Keratinocyte (primary cell): ENCODE measurements at regions not wholly inside any gene's neighbourhood (a gene's known extent, or its start where the extent isn't known, plus 50 kb on each side); places are given as distances from the start of the nearest gene placed in this dataset.

Experiments
- DNase-seq: peaks from one replicate; pipeline ENCODE4 v3.0.0-alpha.2; 2011; ENCODE audit warnings: low read depth, missing footprints, low spot score
- FAIRE-seq: peaks from 2 replicates; lab custom pipeline; 2011; peaks lifted over from hg19 to GRCh38; lab: Jason Lieb, UNC
- H2AFZ ChIP-seq: 2 replicates; pipeline ENCODE4 v1.6.0; 2012; ENCODE audit warnings: low read length, control low read depth, inconsistent platforms; ENCODE audit not compliant: control insufficient read depth
- H3K27ac ChIP-seq: 2 replicates; pipeline ENCODE4 v1.5.1; 2011; ENCODE audit warnings: low read length; ENCODE audit not compliant: control insufficient read depth, insufficient read depth
- H3K27me3 ChIP-seq: 3 replicates; pipeline ENCODE4 v1.6.0; 2011; ENCODE audit warnings: low read length; ENCODE audit not compliant: control insufficient read depth, insufficient read depth; ENCODE audit errors: extremely low read depth
- H3K36me3 ChIP-seq, 2 experiments: 2 replicates in 1 of 2; 3 replicates in 1 of 2; pipeline ENCODE4 v1.5.1; 2011; ENCODE audit warnings: low read length in 2 of 2, mild to moderate bottlenecking in 1 of 2; ENCODE audit not compliant: control insufficient read depth in 2 of 2, insufficient read depth in 2 of 2; ENCODE audit errors: extremely low read depth in 1 of 2
- H3K4me1 ChIP-seq: 3 replicates; pipeline ENCODE4 v1.5.1; 2011; ENCODE audit warnings: low read length; ENCODE audit not compliant: control insufficient read depth, insufficient read depth; ENCODE audit errors: extremely low read depth
- H3K4me2 ChIP-seq: 3 replicates; pipeline ENCODE4 v1.6.0; 2011; ENCODE audit warnings: low read depth, low read length; ENCODE audit not compliant: control insufficient read depth, insufficient read depth; ENCODE audit errors: extremely low read depth
- H3K4me3 ChIP-seq, 3 experiments: fragments of 200-600 bp in 1 of 3; sonication (generic) in 1 of 3; 2 replicates in 2 of 3; 3 replicates in 1 of 3; pipeline ENCODE4 v1.5.1; 2011 to 2016; ENCODE audit warnings: low read length in 3 of 3, mild to moderate bottlenecking in 3 of 3, control low read depth in 2 of 3, inconsistent platforms in 1 of 3, low read depth in 1 of 3, mixed read lengths in 1 of 3, mixed run types in 1 of 3, moderate library complexity in 1 of 3; ENCODE audit not compliant: control insufficient read depth in 2 of 3, insufficient read depth in 2 of 3; ENCODE audit errors: extremely low read depth in 1 of 3
- H3K79me2 ChIP-seq: 2 replicates; pipeline ENCODE4 v1.6.0; 2012; ENCODE audit warnings: low read length; ENCODE audit not compliant: control insufficient read depth, insufficient read depth
- H3K9ac ChIP-seq: 3 replicates; pipeline ENCODE4 v1.6.0; 2011; ENCODE audit warnings: low read length; ENCODE audit not compliant: control insufficient read depth, insufficient read depth; ENCODE audit errors: extremely low read depth
- H3K9me1 ChIP-seq: 3 replicates; pipeline ENCODE4 v1.6.0; 2011; ENCODE audit warnings: low read length; ENCODE audit not compliant: control insufficient read depth, insufficient read depth; ENCODE audit errors: extremely low read depth
- H3K9me3 ChIP-seq: 2 replicates; pipeline ENCODE4 v1.5.1; 2012; ENCODE audit warnings: low read depth, low read length; ENCODE audit not compliant: control insufficient read depth
- H4K20me1 ChIP-seq: 3 replicates; pipeline ENCODE4 v1.6.0; 2011; ENCODE audit warnings: low read length; ENCODE audit not compliant: control insufficient read depth, insufficient read depth; ENCODE audit errors: extremely low read depth
- CTCF ChIP-seq, 3 experiments: IDR thresholded peaks in 1 of 3; conservative IDR thresholded peaks in 1 of 3; optimal IDR thresholded peaks in 1 of 3; 2 replicates in 2 of 3; 3 replicates in 1 of 3; pipeline versions ENCODE3 to v1.5.1; 2011; ENCODE audit warnings: low read length in 3 of 3, mild to moderate bottlenecking in 3 of 3, moderate library complexity in 2 of 3, control low read depth in 1 of 3, inconsistent platforms in 1 of 3; ENCODE audit not compliant: insufficient read depth in 2 of 3; ENCODE audit errors: extremely low read depth in 1 of 3
- EZH2 ChIP-seq: IDR thresholded peaks from one replicate; pipeline ENCODE4 v1.6.1; 2012; ENCODE audit warnings: inconsistent platforms, mild to moderate bottlenecking, low read length, moderate library complexity
- dilution Hi-C: fragments of 300-500 bp; cut with MboI; formaldehyde crosslinking; loops from one replicate; pipeline ENCODE4 v1.7.0; 2020; ENCODE audit warnings: low sequenced_read_pairs; ENCODE audit not compliant: extremely low pct_ligation_motif_present

- dilution Hi-C loops: no loop called here
- DNase-seq (no peak), FAIRE-seq (no peak)
- no peak overlapping the region for H3K4me3 ChIP-seq
- H2AFZ ChIP-seq: no peak overlapping the region
- no peaks in the 10 kb centered on the region for H3K27me3 ChIP-seq
- TF ChIP-seq CTCF (optimal IDR thresholded peaks at IDR 0.05 in 1 of 3, IDR thresholded peaks at IDR 0.05 in 1 of 3, conservative IDR thresholded peaks at IDR 0.05 in 1 of 3; ENCODE audit: extremely low read depth in 1 of 3, insufficient read depth in 2 of 3, low read length in 3 of 3) (no peak), EZH2 (no peak)
- no peak overlapping the region for H3K9ac ChIP-seq
- no peaks in the 10 kb centered on the region for H3K4me1 ChIP-seq
- no peaks in the 10 kb centered on the region for H3K9me3 ChIP-seq
- no peaks in the 10 kb centered on the region for H3K9me1 ChIP-seq
- no peak overlapping the region for H3K4me2 ChIP-seq
- H3K36me3 ChIP-seq: no peaks in the 10 kb centered on the region
- H3K79me2 ChIP-seq: no peaks in the 10 kb centered on the region
- H3K27ac ChIP-seq: no peak overlapping the region
- H4K20me1 ChIP-seq: no peaks in the 10 kb centered on the region
Measured at GRCh38 chr11:50088231-50088630, 55.6 kb downstream of the OR4C45 start.

- Histone ChIP-seq H3K4me3 (no peak overlapping the region), H3K9ac (no peak overlapping the region), H3K9me3 (no peaks in the 10 kb centered on the region), H2AFZ (no peak overlapping the region), H3K4me1 (no peaks in the 10 kb centered on the region), H3K79me2 (no peaks in the 10 kb centered on the region), H3K27me3 (no peaks in the 10 kb centered on the region), H3K4me2 (no peak overlapping the region), H3K36me3 (no peaks in the 10 kb centered on the region), H3K27ac (no peak overlapping the region), H3K9me1 (no peaks in the 10 kb centered on the region), H4K20me1 (no peaks in the 10 kb centered on the region)
- dilution Hi-C loops: no loop called here
- FAIRE-seq (no peak), DNase-seq (no peak)
- no peak for TF ChIP-seq EZH2
- no peak for TF ChIP-seq CTCF (optimal IDR thresholded peaks at IDR 0.05 in 1 of 3, IDR thresholded peaks at IDR 0.05 in 1 of 3, conservative IDR thresholded peaks at IDR 0.05 in 1 of 3; ENCODE audit: extremely low read depth in 1 of 3, insufficient read depth in 2 of 3, low read length in 3 of 3)
Measured at GRCh38 chr11:50098186-50098725, 65.6 kb downstream of the OR4C45 start.
